Upper lobe of left lung (tissue), 4 donors: ENCODE measurements at regions not wholly inside any gene's neighbourhood (a gene's known extent, or its start where the extent isn't known, plus 50 kb on each side); places are given as distances from the start of the nearest gene placed in this dataset.

Experiments
- CTCF ChIP-seq, 6 experiments: fragments of 450-650 bp in 4 of 6; fragments of 200-600 bp in 2 of 6; sonication (generic) in 2 of 6; IDR thresholded peaks; one replicate each; pipeline ENCODE4 v1.5.1; 2016 to 2019; ENCODE audit warnings: antibody characterized with exemption in 6 of 6
- EP300 ChIP-seq, 4 donors: sonication (generic); formaldehyde crosslinking; IDR thresholded peaks; one replicate each; pipeline ENCODE4 v1.5.1; 2017; ENCODE audit warnings: antibody characterized with exemption in 4 of 4, control low read depth in 2 of 4
- POLR2A ChIP-seq, 4 donors: fragments of 450-650 bp; IDR thresholded peaks; one replicate each; pipeline ENCODE4 v1.5.1; 2016 to 2017; ENCODE audit warnings: antibody characterized with exemption in 4 of 4, mild to moderate bottlenecking in 2 of 4
- POLR2AphosphoS5 ChIP-seq, 2 donors: sonication (generic); formaldehyde crosslinking; IDR thresholded peaks; one replicate each; pipeline ENCODE4 v1.5.1; 2017; ENCODE audit warnings: antibody characterized with exemption in 2 of 2

DNA sequence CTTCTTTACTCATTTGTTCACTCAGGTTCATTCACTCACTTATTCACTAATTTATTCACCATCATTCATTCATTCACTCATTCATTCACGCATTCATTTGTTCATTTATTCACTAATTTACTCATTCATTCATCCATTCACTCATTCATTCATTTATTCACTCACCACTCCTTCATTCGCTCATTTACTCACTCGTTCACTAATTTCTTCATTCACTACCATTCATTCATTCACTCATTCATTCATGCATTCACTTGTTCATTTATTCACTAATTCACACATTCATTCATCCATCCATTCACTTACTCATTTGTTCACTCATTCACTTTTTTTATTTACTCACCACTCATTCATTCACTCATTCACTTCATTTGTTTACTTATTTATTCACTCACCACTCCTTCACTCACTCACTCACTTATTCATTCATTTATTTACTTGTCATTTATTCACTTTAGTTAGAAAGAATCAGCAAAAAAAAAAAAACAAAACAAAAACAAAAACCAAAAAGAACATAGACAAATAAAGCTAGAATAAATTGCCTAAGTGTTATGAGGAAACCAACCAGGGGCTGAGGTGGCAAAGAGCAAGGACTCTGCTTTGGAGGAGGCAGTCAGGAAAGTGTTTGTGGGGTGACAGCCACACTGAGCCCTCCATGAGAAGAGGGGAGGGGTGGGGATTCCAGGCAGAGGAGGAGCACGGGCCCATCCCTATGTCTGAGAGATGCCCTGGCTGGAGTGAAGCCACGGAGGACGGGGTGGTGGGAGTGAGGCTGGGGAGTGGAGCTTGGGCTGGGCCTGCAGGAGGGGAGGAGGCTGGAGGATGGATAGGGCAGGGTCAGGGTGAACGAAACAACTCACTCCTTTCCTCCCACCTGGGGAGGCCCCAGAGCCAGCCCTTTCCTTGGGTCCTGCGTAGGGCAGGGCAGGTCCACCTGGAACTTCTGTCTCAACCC lies 129.2 kb upstream of the WNT4 start:
- no peak for TF ChIP-seq CTCF (IDR thresholded peaks at IDR 0.05)
- TF ChIP-seq POLR2A (IDR thresholded peaks at IDR 0.05), result no peak
- no peak for TF ChIP-seq POLR2AphosphoS5 (IDR thresholded peaks at IDR 0.05)
- TF ChIP-seq EP300 (IDR thresholded peaks at IDR 0.05), result no peak
